HCT116 (cell line): ENCODE measurements at regions not wholly inside any gene's neighbourhood (a gene's known extent, or its start where the extent isn't known, plus 50 kb on each side); places are given as distances from the start of the nearest gene placed in this dataset.

Experiments used
- ATAC-seq: fragments of 200-7000 bp; cut with Tn5 transposase; 2 replicates; pipeline ENCODE4 v1.9.1; 2020; ENCODE audit warnings: mild to moderate bottlenecking, moderate library complexity
- BruUV-seq: library from RNA; stranded (reverse); fragments of 400-500 nt; replicated peaks from 2 replicates; lab custom pipeline; 2021; lab: Mats Ljungman, UMichigan
- CTCF ChIA-PET: fragments of 300-600 bp; sonication (Branson Sonifier 250); formaldehyde crosslinking; loops from one replicate; lab custom pipeline; 2021; ENCODE audit warnings: antibody characterized with exemption; lab: Charles Lee
- POLR2A ChIA-PET: fragments of 300-600, 350-600 bp; sonication (Branson Sonifier 250); formaldehyde crosslinking; loops from one replicate; lab custom pipeline; 2021; ENCODE audit warnings: antibody characterized with exemption; lab: Charles Lee
- RAD21 ChIA-PET, 2 experiments: fragments of 300-600 bp; sonication (Branson Sonifier 250); formaldehyde crosslinking; loops; one replicate each; lab custom pipeline; 2023; ENCODE audit warnings: low total read pairs in 2 of 2; ENCODE audit not compliant: uncharacterized antibody in 2 of 2, unreplicated experiment in 2 of 2, low non-redundant PET in 1 of 2; lab: Charles Lee
- DNase-seq: peaks from one replicate; pipeline ENCODE4 v3.0.0-alpha.2; 2010; ENCODE audit warnings: low read depth, low spot score
- H2AFZ ChIP-seq: fragments of 200-600 bp; shearing (Covaris generic), sonication (generic); 2 replicates; pipeline ENCODE4 v1.6.1; 2017; ENCODE audit warnings: low read depth, mixed run types, mixed read lengths, antibody characterized with exemption, low read length; ENCODE audit not compliant: poor library complexity, severe bottlenecking
- H3K27ac ChIP-seq: 2 replicates; pipeline ENCODE4 v1.5.1; 2012; ENCODE audit warnings: low read depth, low read length
- H3K27me3 ChIP-seq: fragments of 200-600 bp; sonication (generic); 2 replicates; pipeline ENCODE4 v1.6.1; 2016; ENCODE audit warnings: mixed run types, low read length, mixed read lengths; ENCODE audit not compliant: insufficient read depth
- H3K36me3 ChIP-seq, 2 experiments: fragments of 200-500 bp in 1 of 2; fragments of 200-600 bp in 1 of 2; sonication (Bioruptor generic) in 1 of 2; sonication (generic) in 1 of 2; 2 replicates each; pipeline versions ENCODE4 v1.5.1 to v1.6.1; 2014 to 2016; ENCODE audit warnings: low read length in 2 of 2, inconsistent platforms in 1 of 2, mixed read lengths in 1 of 2, mixed run types in 1 of 2; ENCODE audit not compliant: insufficient read depth in 2 of 2, control insufficient read depth in 1 of 2
- H3K4me1 ChIP-seq, 2 experiments: fragments of 200-600 bp in 1 of 2; sonication (generic) in 1 of 2; 2 replicates each; pipeline versions ENCODE4 v1.5.1 to v1.6.1; 2012 to 2017; ENCODE audit warnings: low read length in 2 of 2, inconsistent platforms in 1 of 2, mild to moderate bottlenecking in 1 of 2, mixed read lengths in 1 of 2, mixed run types in 1 of 2, moderate library complexity in 1 of 2; ENCODE audit not compliant: insufficient read depth in 2 of 2, control insufficient read depth in 1 of 2
- H3K4me2 ChIP-seq: fragments of 200-600 bp; sonication (generic); 2 replicates; pipeline ENCODE4 v1.6.1; 2017; ENCODE audit warnings: mixed run types, low read length, mixed read lengths
- H3K4me3 ChIP-seq, 2 experiments: fragments of 200-600 bp in 1 of 2; sonication (generic) in 1 of 2; replicated peaks in 1 of 2; 2 replicates each; pipeline ENCODE4 v1.5.1; 2011 to 2016; ENCODE audit warnings: low read length in 2 of 2, control low read depth in 1 of 2, low read depth in 1 of 2, mild to moderate bottlenecking in 1 of 2, mixed read lengths in 1 of 2, mixed run types in 1 of 2
- H3K79me2 ChIP-seq: fragments of 200-600 bp; sonication (generic); 2 replicates; pipeline ENCODE4 v1.6.1; 2017; ENCODE audit warnings: mild to moderate bottlenecking, mixed run types, low read length, moderate library complexity, mixed read lengths; ENCODE audit not compliant: insufficient read depth
- H3K9ac ChIP-seq: fragments of 200-600 bp; sonication (generic); 2 replicates; pipeline ENCODE4 v1.6.1; 2016; ENCODE audit warnings: low read length, mixed read lengths
- H3K9me2 ChIP-seq: fragments of 200-600 bp; sonication (generic), shearing (Covaris generic); 2 replicates; pipeline ENCODE4 v1.6.1; 2017; ENCODE audit warnings: mixed run types, mild to moderate bottlenecking, moderate library complexity; ENCODE audit not compliant: insufficient read depth
- H3K9me3 ChIP-seq, 2 experiments: fragments of 200-500 bp in 1 of 2; fragments of 200-600 bp in 1 of 2; sonication (Bioruptor generic) in 1 of 2; sonication (generic) in 1 of 2; 2 replicates each; pipeline ENCODE4 v1.6.1; 2014 to 2017; ENCODE audit warnings: low read length in 2 of 2, mixed read lengths in 2 of 2, inconsistent platforms in 1 of 2, low read depth in 1 of 2, mild to moderate bottlenecking in 1 of 2, mixed run types in 1 of 2, moderate library complexity in 1 of 2; ENCODE audit not compliant: control insufficient read depth in 1 of 2, insufficient read depth in 1 of 2
- H4K20me1 ChIP-seq: fragments of 200-600 bp; sonication (generic), shearing (Covaris generic); 2 replicates; pipeline ENCODE4 v1.6.1; 2017; ENCODE audit warnings: mixed run types, mild to moderate bottlenecking, moderate library complexity; ENCODE audit not compliant: insufficient read depth
- CBX3 ChIP-seq: IDR thresholded peaks from 2 replicates; pipeline ENCODE4 v1.6.1; 2012; ENCODE audit warnings: low read depth
- EGR1 ChIP-seq: IDR thresholded peaks from 2 replicates; pipeline ENCODE4 v1.6.1; 2012; ENCODE audit warnings: low read depth
- EZH2phosphoT487 ChIP-seq: fragments of 200-600 bp; IDR thresholded peaks from 2 replicates; pipeline ENCODE4 v1.6.1; 2018; ENCODE audit warnings: antibody characterized with exemption, borderline replicate concordance
- POLR2AphosphoS5 ChIP-seq: IDR thresholded peaks from 2 replicates; pipeline ENCODE4 v1.6.1; 2011; ENCODE audit warnings: mild to moderate bottlenecking, low read depth, low read length, moderate library complexity
- SIN3A ChIP-seq: IDR thresholded peaks from 2 replicates; pipeline ENCODE4 v1.6.1; 2012; ENCODE audit warnings: low read depth
- SP1 ChIP-seq: IDR thresholded peaks from 2 replicates; pipeline ENCODE4 v1.6.1; 2012; ENCODE audit warnings: low read depth
- YY1 ChIP-seq: IDR thresholded peaks from 2 replicates; pipeline ENCODE4 v1.6.1; 2011; ENCODE audit warnings: low read length, low read depth, moderate library complexity, mild to moderate bottlenecking; ENCODE audit not compliant: insufficient replicate concordance; ENCODE audit errors: extremely low read depth
- ZFX ChIP-seq: fragments of 450-650 bp; IDR thresholded peaks from 2 replicates; pipeline ENCODE4 v1.6.1; 2017
- intact Hi-C: fragments of 100-400 bp; cut with micrococcal nuclease; formaldehyde crosslinking; loops from 2 replicates; pipeline ENCODE4 v1.10.0; 2022
- TF ChIP-seq, protein P1 (sequence below): IDR thresholded peaks from 2 replicates; pipeline ENCODE4 v1.6.1; 2012
- TF ChIP-seq, protein P2 (sequence below), 3 experiments: fragments of 200-600 bp in 1 of 3; sonication (generic) in 1 of 3; IDR thresholded peaks in 2 of 3; conservative IDR thresholded peaks in 1 of 3; 2 replicates each; pipeline ENCODE4 v1.5.1; 2012 to 2017; ENCODE audit warnings: low read depth in 2 of 3, low read length in 2 of 3, antibody characterized with exemption in 1 of 3, borderline replicate concordance in 1 of 3, control low read depth in 1 of 3, mild to moderate bottlenecking in 1 of 3, mixed read lengths in 1 of 3, mixed run types in 1 of 3, moderate library complexity in 1 of 3; ENCODE audit not compliant: insufficient read depth in 1 of 3
- TF ChIP-seq, protein P3 (sequence below): IDR thresholded peaks from 2 replicates; pipeline ENCODE4 v1.6.1; 2012
- TF ChIP-seq, protein P4 (sequence below): IDR thresholded peaks from 2 replicates; pipeline ENCODE4 v1.6.1; 2012; ENCODE audit warnings: low read depth

DNA sequence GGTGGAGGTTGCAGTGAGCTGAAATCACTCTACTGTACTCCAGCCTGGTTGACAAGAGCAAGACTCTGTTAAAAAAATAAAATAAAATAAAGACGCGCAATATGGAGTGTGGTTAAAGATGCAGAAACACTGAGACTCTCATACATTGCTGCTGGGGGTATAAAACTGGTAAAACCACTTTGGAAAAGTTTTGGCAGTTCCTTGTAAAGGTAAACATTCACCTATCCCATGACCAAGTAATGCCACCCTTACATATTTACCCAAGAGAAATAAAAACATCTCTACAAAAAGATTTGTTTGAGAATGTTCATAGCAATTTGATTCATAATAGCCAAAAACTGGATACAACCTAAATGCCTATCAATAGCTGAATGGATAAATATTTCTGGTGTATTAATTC lies 398.5 kb downstream of the PDCD6IP start:
- ChIA-PET POLR2A (no interaction called here), RAD21 (no interaction called here), CTCF (no interaction called here)
- intact Hi-C loops, result no loop called here
- Histone ChIP-seq H3K27ac (no peak overlapping the region), H3K9ac (no peak overlapping the region), H3K9me2 (no peaks in the 10 kb centered on the region), H3K9me3 (no peaks in the 10 kb centered on the region), H3K36me3 (no peaks in the 10 kb centered on the region), H3K4me2 (no peak overlapping the region), H3K27me3 (0 out of 2 replicates have a peak, but pooled peaks cover 4% of the 10 kb centered on the region), H4K20me1 (no peaks in the 10 kb centered on the region), H3K79me2 (no peaks in the 10 kb centered on the region), H2AFZ (no peak overlapping the region), H3K4me3 (no peak overlapping the region), H3K4me1 (no peaks in the 10 kb centered on the region)
- BruUV-seq, result no TSS peak
- DNase-seq (no peak), ATAC-seq (no peak)
- no peak for TF ChIP-seq ZFX
- TF ChIP-seq, protein P1, sequence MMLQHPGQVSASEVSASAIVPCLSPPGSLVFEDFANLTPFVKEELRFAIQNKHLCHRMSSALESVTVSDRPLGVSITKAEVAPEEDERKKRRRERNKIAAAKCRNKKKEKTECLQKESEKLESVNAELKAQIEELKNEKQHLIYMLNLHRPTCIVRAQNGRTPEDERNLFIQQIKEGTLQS, result no peak
- no peak for TF ChIP-seq YY1
- no peak for TF ChIP-seq SIN3A
- TF ChIP-seq, protein P2, sequence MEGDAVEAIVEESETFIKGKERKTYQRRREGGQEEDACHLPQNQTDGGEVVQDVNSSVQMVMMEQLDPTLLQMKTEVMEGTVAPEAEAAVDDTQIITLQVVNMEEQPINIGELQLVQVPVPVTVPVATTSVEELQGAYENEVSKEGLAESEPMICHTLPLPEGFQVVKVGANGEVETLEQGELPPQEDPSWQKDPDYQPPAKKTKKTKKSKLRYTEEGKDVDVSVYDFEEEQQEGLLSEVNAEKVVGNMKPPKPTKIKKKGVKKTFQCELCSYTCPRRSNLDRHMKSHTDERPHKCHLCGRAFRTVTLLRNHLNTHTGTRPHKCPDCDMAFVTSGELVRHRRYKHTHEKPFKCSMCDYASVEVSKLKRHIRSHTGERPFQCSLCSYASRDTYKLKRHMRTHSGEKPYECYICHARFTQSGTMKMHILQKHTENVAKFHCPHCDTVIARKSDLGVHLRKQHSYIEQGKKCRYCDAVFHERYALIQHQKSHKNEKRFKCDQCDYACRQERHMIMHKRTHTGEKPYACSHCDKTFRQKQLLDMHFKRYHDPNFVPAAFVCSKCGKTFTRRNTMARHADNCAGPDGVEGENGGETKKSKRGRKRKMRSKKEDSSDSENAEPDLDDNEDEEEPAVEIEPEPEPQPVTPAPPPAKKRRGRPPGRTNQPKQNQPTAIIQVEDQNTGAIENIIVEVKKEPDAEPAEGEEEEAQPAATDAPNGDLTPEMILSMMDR (IDR thresholded peaks at IDR 0.05 in 2 of 3, conservative IDR thresholded peaks at IDR 0.05 in 1 of 3; ENCODE audit: borderline replicate concordance in 1 of 3, insufficient read depth in 1 of 3, low read depth in 2 of 3, low read length in 2 of 3), result no peak
- no peak for TF ChIP-seq POLR2AphosphoS5
- TF ChIP-seq, protein P3, sequence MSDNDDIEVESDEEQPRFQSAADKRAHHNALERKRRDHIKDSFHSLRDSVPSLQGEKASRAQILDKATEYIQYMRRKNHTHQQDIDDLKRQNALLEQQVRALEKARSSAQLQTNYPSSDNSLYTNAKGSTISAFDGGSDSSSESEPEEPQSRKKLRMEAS, result no peak
- no peak for TF ChIP-seq EZH2phosphoT487
- no peak for TF ChIP-seq CBX3
- TF ChIP-seq SP1, result no peak
- TF ChIP-seq EGR1, result no peak
- TF ChIP-seq, protein P4, sequence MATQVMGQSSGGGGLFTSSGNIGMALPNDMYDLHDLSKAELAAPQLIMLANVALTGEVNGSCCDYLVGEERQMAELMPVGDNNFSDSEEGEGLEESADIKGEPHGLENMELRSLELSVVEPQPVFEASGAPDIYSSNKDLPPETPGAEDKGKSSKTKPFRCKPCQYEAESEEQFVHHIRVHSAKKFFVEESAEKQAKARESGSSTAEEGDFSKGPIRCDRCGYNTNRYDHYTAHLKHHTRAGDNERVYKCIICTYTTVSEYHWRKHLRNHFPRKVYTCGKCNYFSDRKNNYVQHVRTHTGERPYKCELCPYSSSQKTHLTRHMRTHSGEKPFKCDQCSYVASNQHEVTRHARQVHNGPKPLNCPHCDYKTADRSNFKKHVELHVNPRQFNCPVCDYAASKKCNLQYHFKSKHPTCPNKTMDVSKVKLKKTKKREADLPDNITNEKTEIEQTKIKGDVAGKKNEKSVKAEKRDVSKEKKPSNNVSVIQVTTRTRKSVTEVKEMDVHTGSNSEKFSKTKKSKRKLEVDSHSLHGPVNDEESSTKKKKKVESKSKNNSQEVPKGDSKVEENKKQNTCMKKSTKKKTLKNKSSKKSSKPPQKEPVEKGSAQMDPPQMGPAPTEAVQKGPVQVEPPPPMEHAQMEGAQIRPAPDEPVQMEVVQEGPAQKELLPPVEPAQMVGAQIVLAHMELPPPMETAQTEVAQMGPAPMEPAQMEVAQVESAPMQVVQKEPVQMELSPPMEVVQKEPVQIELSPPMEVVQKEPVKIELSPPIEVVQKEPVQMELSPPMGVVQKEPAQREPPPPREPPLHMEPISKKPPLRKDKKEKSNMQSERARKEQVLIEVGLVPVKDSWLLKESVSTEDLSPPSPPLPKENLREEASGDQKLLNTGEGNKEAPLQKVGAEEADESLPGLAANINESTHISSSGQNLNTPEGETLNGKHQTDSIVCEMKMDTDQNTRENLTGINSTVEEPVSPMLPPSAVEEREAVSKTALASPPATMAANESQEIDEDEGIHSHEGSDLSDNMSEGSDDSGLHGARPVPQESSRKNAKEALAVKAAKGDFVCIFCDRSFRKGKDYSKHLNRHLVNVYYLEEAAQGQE, result no peak
